Stimulated activated effector memory CD8-positive, alpha-beta T cell treated with anti-CD3 and anti-CD28 coated beads, Interleukin-12 subunit alpha, Interleukin-12 subunit beta, amount 100 ng/mL, for 72 hours (primary cell): ENCODE measurements at regions not wholly inside any gene's neighbourhood (a gene's known extent, or its start where the extent isn't known, plus 50 kb on each side); places are given as distances from the start of the nearest gene placed in this dataset.

Source experiments
- ATAC-seq: fragments of 150-1000 bp; cut with Tn5 transposase; 2 replicates; pipeline ENCODE4 v1.10.0; 2021
- DNase-seq, 2 donors: peaks; one replicate each; pipeline ENCODE4 v3.0.0; 2021 to 2022; ENCODE audit warnings: low spot score in 2 of 2
- H3K27ac Mint-ChIP-seq: one replicate; pipeline ENCODE4 v1.8.0; 2022; ENCODE audit warnings: mild to moderate bottlenecking, mixed read lengths
- H3K36me3 Mint-ChIP-seq: one replicate; pipeline ENCODE4 v1.8.0; 2022; ENCODE audit warnings: mild to moderate bottlenecking, mixed read lengths
- H3K4me1 Mint-ChIP-seq: one replicate; pipeline ENCODE4 v1.8.0; 2022; ENCODE audit warnings: mixed read lengths
- H3K4me3 Mint-ChIP-seq: one replicate; pipeline ENCODE4 v1.8.0; 2022; ENCODE audit warnings: mild to moderate bottlenecking, mixed read lengths
- H3K9me3 Mint-ChIP-seq: one replicate; pipeline ENCODE4 v1.8.0; 2022; ENCODE audit warnings: mixed read lengths

GRCh38 chr3:3340965-3341895 is 161.7 kb upstream of the CRBN start:
- ATAC-seq (no peak), DNase-seq (no peak)
- H3K9me3 Mint-ChIP-seq, result no peaks in the 10 kb centered on the region
- H3K4me1 Mint-ChIP-seq, result no peaks in the 10 kb centered on the region
- H3K27ac Mint-ChIP-seq, result no peak overlapping the region
- no peak overlapping the region for H3K4me3 Mint-ChIP-seq
- no peaks in the 10 kb centered on the region for H3K36me3 Mint-ChIP-seq

DNA sequence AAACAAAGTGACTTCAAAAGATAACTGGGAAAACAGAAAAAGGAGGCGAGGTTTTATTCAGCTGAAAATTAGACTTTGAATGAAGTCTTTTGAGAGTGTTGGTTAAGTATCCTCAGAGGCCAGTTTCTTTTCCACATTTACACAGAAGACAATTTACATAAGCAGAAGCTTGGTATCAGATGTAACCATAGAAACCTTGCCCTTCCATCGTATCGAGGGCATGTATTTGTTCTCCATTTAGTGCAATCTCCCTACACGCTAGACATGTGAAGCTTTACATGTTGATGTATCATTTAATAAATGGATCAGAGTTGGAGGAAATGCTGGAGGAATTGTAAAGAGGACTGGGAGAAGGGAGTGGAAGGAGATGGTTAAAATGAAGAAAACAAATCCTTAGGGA is 161.0 kb upstream of the CRBN start:
- no peaks in the 10 kb centered on the region for H3K36me3 Mint-ChIP-seq
- H3K9me3 Mint-ChIP-seq, result no peaks in the 10 kb centered on the region
- no peak overlapping the region for H3K27ac Mint-ChIP-seq
- DNase-seq, result no peak
- ATAC-seq, result no peak
- H3K4me1 Mint-ChIP-seq, result no peaks in the 10 kb centered on the region
- H3K4me3 Mint-ChIP-seq, result no peak overlapping the region

GRCh38 chr3:3335903-3336302 is 156.4 kb upstream of the CRBN start:
- ATAC-seq (no peak), DNase-seq (no peak)
- H3K4me1 Mint-ChIP-seq, result no peaks in the 10 kb centered on the region
- H3K4me3 Mint-ChIP-seq, result no peak overlapping the region
- no peak overlapping the region for H3K27ac Mint-ChIP-seq
- H3K9me3 Mint-ChIP-seq, result no peaks in the 10 kb centered on the region
- no peaks in the 10 kb centered on the region for H3K36me3 Mint-ChIP-seq

DNA sequence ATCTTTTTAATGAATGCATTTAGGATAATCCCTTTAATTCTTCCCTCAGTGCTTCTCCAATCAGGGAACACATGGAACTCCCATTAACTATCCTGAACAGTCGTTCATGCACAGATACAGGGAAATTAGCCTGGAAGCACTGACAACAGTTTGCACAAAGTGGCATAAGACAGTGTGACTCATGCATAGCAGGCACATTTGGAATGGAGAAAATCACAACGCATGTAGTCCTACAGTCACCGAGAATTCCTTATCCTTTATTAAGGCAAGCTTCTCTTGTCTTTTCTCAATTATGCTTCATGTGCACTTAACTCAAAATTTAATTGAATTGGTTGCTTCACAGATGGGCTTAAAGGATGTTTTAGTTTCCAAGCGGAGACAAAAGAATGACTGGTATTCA is 155.0 kb upstream of the CRBN start:
- no peak for ATAC-seq
- no peak for DNase-seq
- H3K36me3 Mint-ChIP-seq, result no peaks in the 10 kb centered on the region

GRCh38 chr3:3333571-3333970 is 154.1 kb upstream of the CRBN start:
- H3K36me3 Mint-ChIP-seq, result no peaks in the 10 kb centered on the region
- ATAC-seq (no peak), DNase-seq (no peak)
- no peak overlapping the region for H3K4me3 Mint-ChIP-seq
- no peaks in the 10 kb centered on the region for H3K4me1 Mint-ChIP-seq
- no peak overlapping the region for H3K27ac Mint-ChIP-seq
- no peaks in the 10 kb centered on the region for H3K9me3 Mint-ChIP-seq

More for the DNA sequence above, 155.0 kb upstream of the CRBN start:
- H3K9me3 Mint-ChIP-seq, result no peaks in the 10 kb centered on the region
- no peak overlapping the region for H3K4me3 Mint-ChIP-seq
- H3K27ac Mint-ChIP-seq, result no peak overlapping the region
- H3K4me1 Mint-ChIP-seq, result no peaks in the 10 kb centered on the region

DNA sequence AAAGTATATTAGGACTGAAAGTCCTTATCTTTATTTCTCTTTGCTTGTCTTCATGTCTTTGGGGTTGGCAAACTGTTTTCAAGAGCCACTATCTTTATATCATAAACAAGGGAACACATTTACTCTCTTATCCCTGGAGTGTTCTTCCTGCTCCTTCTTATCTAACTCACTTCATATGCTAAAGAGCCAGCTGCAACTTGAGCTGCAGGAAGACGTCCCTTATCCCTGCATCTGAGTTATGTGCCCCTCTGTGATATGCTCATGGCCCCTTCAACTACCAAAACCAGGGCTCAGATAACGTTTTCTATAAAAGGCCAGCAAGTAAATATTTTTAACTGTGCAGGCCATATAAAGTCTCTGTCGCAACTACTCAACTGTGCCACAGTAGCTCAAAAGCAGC is 137.0 kb upstream of the CRBN start:
- Mint-ChIP-seq H3K4me3 (no peak overlapping the region), H3K9me3 (peaks cover 2% of the 10 kb centered on the region), H3K27ac (no peak overlapping the region), H3K4me1 (no peaks in the 10 kb centered on the region), H3K36me3 (no peaks in the 10 kb centered on the region)
- DNase-seq (no peak), ATAC-seq (no peak)

GRCh38 chr3:3315846-3316245 is 136.4 kb upstream of the CRBN start:
- Mint-ChIP-seq H3K4me1 (no peaks in the 10 kb centered on the region), H3K36me3 (no peaks in the 10 kb centered on the region)
- ATAC-seq, result no peak

GRCh38 chr3:3309887-3310286 is 130.4 kb upstream of the CRBN start:
- no peak overlapping the region for H3K27ac Mint-ChIP-seq
- H3K4me1 Mint-ChIP-seq, result no peaks in the 10 kb centered on the region
- no peak overlapping the region for H3K4me3 Mint-ChIP-seq
- DNase-seq (no peak), ATAC-seq (no peak)
- H3K36me3 Mint-ChIP-seq, result no peaks in the 10 kb centered on the region
- H3K9me3 Mint-ChIP-seq, result no peaks in the 10 kb centered on the region

More at GRCh38 chr3:3315846-3316245, 136.4 kb upstream of the CRBN start:
- peaks cover 2% of the 10 kb centered on the region for H3K9me3 Mint-ChIP-seq
- no peak for DNase-seq
- no peak overlapping the region for H3K4me3 Mint-ChIP-seq
- no peak overlapping the region for H3K27ac Mint-ChIP-seq

GRCh38 chr3:3308809-3309208 is 129.3 kb upstream of the CRBN start:
- no peak for ATAC-seq
- Mint-ChIP-seq H3K9me3 (no peaks in the 10 kb centered on the region), H3K36me3 (no peaks in the 10 kb centered on the region), H3K27ac (no peak overlapping the region), H3K4me1 (no peaks in the 10 kb centered on the region), H3K4me3 (no peak overlapping the region)
- DNase-seq, result no peak

DNA sequence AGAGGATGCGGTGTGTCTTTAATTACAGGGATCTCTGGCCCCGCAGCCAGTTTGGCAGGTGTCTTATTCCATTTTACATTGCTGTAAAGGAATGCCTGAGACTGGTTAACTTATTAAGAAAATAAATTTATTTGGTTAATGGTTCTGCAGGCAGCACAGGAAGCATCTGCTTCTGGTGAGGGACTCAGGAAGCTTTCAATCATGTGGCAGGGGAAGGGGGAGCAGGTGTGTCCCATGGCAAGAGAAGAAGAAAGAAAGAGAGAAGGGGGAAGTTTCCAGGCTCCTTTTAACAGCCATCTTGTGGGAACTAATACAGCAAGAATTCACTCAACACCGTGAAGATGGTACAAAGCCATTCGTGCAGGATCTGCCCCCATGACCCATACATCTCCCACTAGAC is 128.0 kb upstream of the CRBN start:
- Mint-ChIP-seq H3K27ac (no peak overlapping the region), H3K9me3 (no peaks in the 10 kb centered on the region), H3K4me3 (no peak overlapping the region), H3K36me3 (no peaks in the 10 kb centered on the region), H3K4me1 (no peaks in the 10 kb centered on the region)
- ATAC-seq (no peak), DNase-seq (no peak)

DNA sequence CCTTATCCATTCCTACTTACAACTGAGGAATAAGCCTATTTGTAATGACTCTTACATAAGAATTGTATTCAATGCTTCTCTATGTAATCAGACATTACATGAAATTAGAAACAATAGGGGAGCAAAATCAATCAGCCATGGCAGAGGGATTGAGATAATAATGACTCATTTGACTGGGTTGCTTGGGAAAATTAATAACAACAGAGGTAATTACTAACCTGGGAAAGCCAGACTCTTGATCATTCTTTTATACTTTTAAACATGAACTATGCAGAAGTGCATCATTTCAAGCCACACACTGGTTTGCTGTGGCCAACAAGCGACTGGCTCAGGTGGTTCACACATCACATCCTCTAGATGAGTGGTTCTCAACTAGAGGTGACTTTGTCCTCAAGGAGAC is 126.3 kb upstream of the CRBN start:
- no peak for ATAC-seq
- Mint-ChIP-seq H3K4me3 (no peak overlapping the region), H3K9me3 (no peaks in the 10 kb centered on the region), H3K4me1 (no peaks in the 10 kb centered on the region), H3K36me3 (no peaks in the 10 kb centered on the region), H3K27ac (no peak overlapping the region)
- no peak for DNase-seq

- no peak overlapping the region for H3K27ac Mint-ChIP-seq
These were observed 125.6 kb upstream of the CRBN start for GRCh38 chr3:3305084-3305483.

GRCh38 chr3:3303636-3304035 is 124.1 kb upstream of the CRBN start:
- ATAC-seq (no peak), DNase-seq (no peak)
- Mint-ChIP-seq H3K36me3 (no peaks in the 10 kb centered on the region), H3K27ac (no peak overlapping the region), H3K4me1 (no peaks in the 10 kb centered on the region), H3K9me3 (no peaks in the 10 kb centered on the region), H3K4me3 (no peak overlapping the region)

More at GRCh38 chr3:3305084-3305483, 125.6 kb upstream of the CRBN start:
- no peaks in the 10 kb centered on the region for H3K9me3 Mint-ChIP-seq
- H3K4me1 Mint-ChIP-seq, result no peaks in the 10 kb centered on the region
- DNase-seq (no peak), ATAC-seq (no peak)
- H3K4me3 Mint-ChIP-seq, result no peak overlapping the region
- H3K36me3 Mint-ChIP-seq, result no peaks in the 10 kb centered on the region

DNA sequence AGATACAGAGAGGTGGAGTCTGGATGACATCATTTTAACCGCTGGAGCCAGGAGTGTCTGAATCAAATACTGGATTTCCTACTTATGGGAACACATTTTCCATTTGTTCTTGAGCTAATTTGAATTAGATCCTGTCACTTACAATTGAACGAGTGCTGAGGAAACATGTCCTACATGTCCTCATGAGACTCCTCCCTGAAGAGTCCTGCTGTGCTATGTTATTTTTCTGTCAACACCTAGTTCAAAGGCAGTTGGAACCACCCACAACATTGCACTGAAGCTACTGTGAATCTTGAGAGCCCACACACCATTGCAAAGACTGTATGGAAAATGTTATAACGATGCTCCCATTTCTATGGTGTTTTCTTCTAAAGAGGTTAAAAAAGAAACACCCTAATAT is 123.5 kb upstream of the CRBN start:
- Mint-ChIP-seq H3K27ac (no peak overlapping the region), H3K4me3 (no peak overlapping the region), H3K4me1 (no peaks in the 10 kb centered on the region), H3K9me3 (no peaks in the 10 kb centered on the region), H3K36me3 (no peaks in the 10 kb centered on the region)
- no peak for DNase-seq
- no peak for ATAC-seq

DNA sequence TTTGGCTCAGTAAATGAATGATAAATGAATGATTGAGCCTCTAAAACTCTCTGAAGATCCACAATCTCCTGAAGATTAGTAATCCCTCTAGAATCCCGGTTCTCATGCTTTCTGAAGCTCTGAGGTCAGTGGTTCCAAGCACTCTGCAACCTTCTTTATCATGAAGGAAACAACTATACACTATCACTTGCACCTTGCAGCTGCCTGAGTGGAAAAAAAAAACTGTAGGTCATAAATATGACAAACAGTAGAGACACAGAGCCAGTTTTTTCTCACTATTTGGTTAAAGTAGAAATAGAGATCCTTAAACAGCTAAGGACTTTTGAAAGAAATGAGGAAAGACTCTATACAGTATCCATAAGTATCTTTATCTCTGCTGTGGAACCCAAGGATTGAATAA is 122.0 kb upstream of the CRBN start:
- Mint-ChIP-seq H3K4me3 (no peak overlapping the region), H3K4me1 (no peaks in the 10 kb centered on the region), H3K9me3 (no peaks in the 10 kb centered on the region), H3K36me3 (no peaks in the 10 kb centered on the region), H3K27ac (no peak overlapping the region)
- ATAC-seq (no peak), DNase-seq (no peak)

DNA sequence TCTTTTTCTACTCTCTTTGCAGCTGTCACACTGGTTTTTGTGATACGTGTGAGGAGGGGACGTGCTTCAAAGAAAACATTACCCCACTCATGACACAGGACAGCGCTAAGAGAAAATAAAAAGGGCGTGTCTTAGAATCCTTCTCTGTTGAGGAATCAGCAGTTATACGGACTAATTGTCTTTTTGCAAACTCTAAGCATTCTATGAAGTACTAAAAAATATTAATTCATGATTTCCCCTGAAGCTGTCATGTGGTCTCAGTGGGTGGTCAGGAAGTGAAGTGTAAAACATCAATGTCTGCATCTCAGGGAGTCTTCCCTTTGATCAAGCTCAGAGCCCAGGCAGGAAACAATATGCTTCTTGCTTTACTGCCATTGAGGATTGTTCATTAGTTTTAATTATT is 117.5 kb upstream of the CRBN start:
- ATAC-seq (no peak), DNase-seq (no peak)
- no peaks in the 10 kb centered on the region for H3K4me1 Mint-ChIP-seq
- no peak overlapping the region for H3K4me3 Mint-ChIP-seq
- H3K36me3 Mint-ChIP-seq, result no peaks in the 10 kb centered on the region
- peaks cover 7% of the 10 kb centered on the region for H3K9me3 Mint-ChIP-seq
- H3K27ac Mint-ChIP-seq, result no peak overlapping the region
